GM12865 (cell line): ENCODE measurements at regions not wholly inside any gene's neighbourhood (a gene's known extent, or its start where the extent isn't known, plus 50 kb on each side); places are given as distances from the start of the nearest gene placed in this dataset.
A peak's percentile ranks its signal among the peaks of the same experiment; 100 is the strongest.

Experiments
- DNase-seq: peaks from one replicate; pipeline ENCODE4 v3.0.0; 2010; ENCODE audit warnings: low read depth
- H3K4me3 ChIP-seq: 2 replicates; pipeline ENCODE4 v1.5.1; 2011; ENCODE audit warnings: mild to moderate bottlenecking, low read depth, low read length, control low read depth
- CTCF ChIP-seq: IDR thresholded peaks from 2 replicates; pipeline ENCODE4 v1.5.1; 2011; ENCODE audit warnings: low read length, control low read depth, low read depth, inconsistent platforms; ENCODE audit not compliant: insufficient read depth; ENCODE audit errors: missing control alignments

DNA sequence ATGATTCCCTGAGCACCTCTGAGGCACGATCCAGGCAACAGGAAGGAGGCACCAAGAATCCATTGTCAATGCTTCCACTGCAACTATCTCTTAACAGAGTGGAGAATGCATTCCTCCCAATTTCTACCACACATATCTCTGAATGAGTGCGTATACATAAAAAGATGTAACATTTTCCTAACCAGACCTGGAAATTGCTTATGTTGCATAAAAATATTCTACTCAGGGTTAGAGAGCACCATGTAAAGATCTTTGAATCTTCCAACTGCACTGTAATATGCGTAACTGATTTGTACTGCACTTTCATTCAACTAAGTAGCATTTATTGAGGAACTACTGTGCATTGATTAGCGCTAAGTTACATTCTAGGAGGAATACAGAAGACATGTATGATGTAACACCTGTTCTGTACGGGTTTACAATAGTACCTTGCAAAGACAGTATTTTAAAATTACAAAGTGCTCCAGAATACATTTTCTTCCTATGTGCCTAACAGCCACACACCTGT, 237.8 kb downstream of the EBLN2 start:
- TF ChIP-seq CTCF, result no peak
- H3K4me3 ChIP-seq, result no peak overlapping the region
- DNase-seq, result no peak

- H3K4me3 ChIP-seq, result no peak overlapping the region
- peak; percentile 18 for DNase-seq
- no peak for TF ChIP-seq CTCF
Observed at GRCh38 chr3:73314151-73314951, 252.9 kb downstream of the EBLN2 start.

DNA sequence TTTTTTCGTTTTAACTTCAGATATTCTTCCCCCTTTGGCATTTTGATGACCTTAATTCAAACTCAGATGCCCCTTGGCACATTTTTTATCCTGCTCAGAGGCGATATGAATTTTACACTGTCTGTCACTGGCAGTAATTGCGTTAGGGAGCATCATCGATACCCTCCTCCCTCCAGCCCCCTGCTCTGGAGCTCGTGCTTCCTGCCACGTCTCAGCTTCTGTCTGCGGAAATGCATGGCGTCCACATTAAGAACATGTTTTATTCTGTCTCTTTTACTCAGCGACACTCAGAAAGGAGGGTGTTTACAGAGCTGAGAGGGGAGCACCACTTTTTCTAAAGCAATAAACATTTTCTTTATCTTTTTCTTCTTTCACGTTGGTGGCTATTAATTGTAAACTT, 254.2 kb downstream of the EBLN2 start:
- no peak overlapping the region for H3K4me3 ChIP-seq
- peak; percentile 3 for DNase-seq
- no peak for TF ChIP-seq CTCF

GRCh38 chr3:73319179-73319769, 257.8 kb downstream of the EBLN2 start:
- DNase-seq, result no peak
- no peak overlapping the region for H3K4me3 ChIP-seq
- no peak for TF ChIP-seq CTCF

DNA sequence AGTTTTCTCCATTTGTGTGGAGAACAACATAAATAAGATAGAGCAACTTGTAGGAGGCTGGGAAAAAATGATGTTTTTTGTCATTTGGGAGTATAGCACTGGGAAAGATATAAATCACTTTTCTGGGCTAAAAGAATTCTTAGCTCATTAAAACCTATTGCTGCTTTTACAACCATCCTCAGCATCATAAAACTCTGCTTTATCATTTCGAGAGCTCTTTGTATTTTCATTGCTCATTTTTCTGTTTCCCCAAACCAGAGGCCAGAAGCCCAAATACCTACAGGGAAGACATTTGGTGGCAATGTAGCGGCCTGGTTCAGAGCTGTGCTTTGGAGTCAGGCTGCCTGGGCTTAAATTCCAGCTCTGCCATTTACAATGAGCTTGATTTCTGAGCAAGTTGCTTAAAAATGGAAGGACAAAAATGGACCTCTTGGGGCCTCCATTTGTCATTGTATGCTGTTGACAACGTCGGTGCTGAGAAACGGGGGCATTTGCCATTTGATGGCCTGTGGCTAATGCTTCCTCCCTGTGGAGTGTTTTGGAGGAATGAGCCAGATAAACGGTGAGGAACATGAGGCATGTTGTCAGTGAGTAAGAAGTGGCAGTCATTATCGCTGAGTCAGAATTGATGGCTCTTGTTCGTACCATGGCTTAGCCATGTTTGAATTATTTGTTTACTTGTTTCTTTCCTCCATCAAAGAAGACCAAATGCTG, 260.0 kb downstream of the EBLN2 start:
- DNase-seq, result no peak
- TF ChIP-seq CTCF, result no peak
- H3K4me3 ChIP-seq, result no peak overlapping the region

DNA sequence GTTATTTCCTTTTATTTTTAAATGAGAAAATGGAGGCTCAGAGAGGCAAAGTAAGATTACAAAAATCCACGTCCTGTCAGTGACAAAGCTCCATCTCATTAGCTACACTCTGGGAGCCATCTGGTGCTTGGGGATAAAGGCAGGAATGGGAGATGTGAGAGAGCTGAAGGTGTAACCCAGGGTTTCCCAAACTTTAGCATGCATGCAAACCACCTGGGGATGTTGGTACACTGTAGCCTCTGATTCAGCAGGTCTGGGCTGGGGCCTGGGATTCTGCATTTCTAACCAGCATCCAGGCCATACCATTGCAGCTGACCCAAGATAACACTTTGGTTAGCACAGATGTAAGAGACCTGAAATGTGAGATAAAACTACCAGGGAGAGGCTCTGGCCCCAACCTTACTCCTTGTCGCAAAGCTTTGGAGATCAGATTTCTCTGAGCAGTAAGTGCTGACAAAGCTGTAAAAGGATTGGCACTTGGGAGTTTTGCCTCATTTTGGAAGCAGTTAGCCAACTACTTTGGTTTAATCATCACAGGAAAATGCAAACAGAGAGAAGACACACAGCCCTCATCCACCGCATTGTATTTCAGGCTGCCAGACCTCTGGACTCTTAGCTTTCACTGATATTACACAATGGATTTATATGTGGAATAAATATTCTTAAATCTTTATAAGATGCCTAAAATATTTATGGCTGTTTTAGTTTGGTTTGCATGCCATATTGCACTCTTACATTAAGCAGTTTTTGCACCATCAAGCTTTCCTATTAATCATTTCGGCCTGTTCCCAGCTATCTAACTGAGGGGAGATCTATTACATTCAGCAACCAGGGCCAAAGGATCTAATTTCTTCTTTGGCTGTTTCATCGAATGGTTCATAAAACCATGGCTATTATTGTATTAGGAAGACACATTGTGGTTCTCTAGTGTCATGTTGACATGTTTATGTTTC, 263.0 kb downstream of the EBLN2 start:
- H3K4me3 ChIP-seq, result no peak overlapping the region
- no peak for DNase-seq
- no peak for TF ChIP-seq CTCF
